HepG2 (cell line): ENCODE measurements at regions not wholly inside any gene's neighbourhood (a gene's known extent, or its start where the extent isn't known, plus 50 kb on each side); places are given as distances from the start of the nearest gene placed in this dataset.
A peak's percentile ranks its signal among the peaks of the same experiment; 100 is the strongest.

Experiments
- ATAC-seq: fragments of 200-7000 bp; cut with Tn5 transposase; 3 replicates; pipeline ENCODE4 v1.9.1; 2020; ENCODE audit warnings: mild to moderate bottlenecking, moderate library complexity
- BruUV-seq: library from RNA; stranded (reverse); fragments of 400-500 nt; replicated peaks from 2 replicates; lab custom pipeline; 2021; lab: Mats Ljungman, UMichigan
- CTCF ChIA-PET: fragments of 300-600 bp; formaldehyde crosslinking; extraction: SDS; loops from one replicate; lab custom pipeline; 2021; ENCODE audit warnings: low total read pairs, inconsistent platforms, low intra/inter-chr PET ratio; lab: Yijun Ruan, JAX
- POLR2A ChIA-PET: fragments of 350-600 bp; sonication (Branson Sonifier 250); formaldehyde crosslinking; loops from one replicate; lab custom pipeline; 2020; ENCODE audit warnings: antibody characterized with exemption, inconsistent platforms; lab: Yijun Ruan, JAX
- DNase-seq: peaks from one replicate; pipeline ENCODE4 v3.0.0-alpha.2; 2015; ENCODE audit warnings: low spot score
- FAIRE-seq: peaks from 3 replicates; lab custom pipeline; 2011; peaks lifted over from hg19 to GRCh38; lab: Jason Lieb, UNC
- H2AFZ ChIP-seq: one replicate; pipeline ENCODE4 v1.6.1; 2011; ENCODE audit warnings: low read length, inconsistent platforms
- H3K27ac ChIP-seq: fragments of 300-600 bp; 3 replicates; pipeline ENCODE4 v1.8.0; 2011; ENCODE audit warnings: mixed run types, mild to moderate bottlenecking, mixed read lengths, low read length, inconsistent platforms; ENCODE audit not compliant: insufficient read depth; ENCODE audit errors: extremely low read length
- H3K27me3 ChIP-seq, 2 experiments: fragments of 200-600 bp in 1 of 2; 2 replicates in 1 of 2; 3 replicates in 1 of 2; pipeline versions ENCODE4 v1.6.0 to v1.8.0; 2011; ENCODE audit warnings: low read length in 2 of 2, mild to moderate bottlenecking in 2 of 2, moderate library complexity in 2 of 2, inconsistent platforms in 1 of 2; ENCODE audit not compliant: insufficient read depth in 2 of 2, control insufficient read depth in 1 of 2
- H3K36me3 ChIP-seq, 2 experiments: fragments of 200-600 bp in 1 of 2; replicated peaks in 1 of 2; 2 replicates in 1 of 2; 3 replicates in 1 of 2; pipeline versions ENCODE4 v1.5.1 to v1.8.0; 2011; ENCODE audit warnings: low read length in 2 of 2, inconsistent platforms in 1 of 2; ENCODE audit not compliant: insufficient read depth in 2 of 2, control insufficient read depth in 1 of 2
- H3K4me1 ChIP-seq: 2 replicates; pipeline ENCODE4 v1.5.1; 2012; ENCODE audit warnings: low read length, inconsistent platforms; ENCODE audit not compliant: insufficient read depth
- H3K4me2 ChIP-seq: 2 replicates; pipeline ENCODE4 v1.6.0; 2011; ENCODE audit warnings: low read depth, low read length, inconsistent platforms
- H3K4me3 ChIP-seq, 3 experiments: fragments of 200-600 bp in 1 of 3; sonication (generic), shearing (Covaris generic) in 1 of 3; replicated peaks in 1 of 3; 2 replicates each; pipeline ENCODE4 v1.5.1; 2011 to 2016; ENCODE audit warnings: low read length in 3 of 3, inconsistent platforms in 2 of 3, low read depth in 2 of 3, mild to moderate bottlenecking in 2 of 3, control low read depth in 1 of 3, mixed read lengths in 1 of 3; ENCODE audit not compliant: insufficient read depth in 1 of 3
- H3K79me2 ChIP-seq: one replicate; pipeline ENCODE4 v1.6.1; 2011; ENCODE audit warnings: low read length, inconsistent platforms; ENCODE audit not compliant: insufficient read depth
- H3K9ac ChIP-seq: 2 replicates; pipeline ENCODE4 v1.6.0; 2011; ENCODE audit warnings: mild to moderate bottlenecking, low read depth, low read length, inconsistent platforms; ENCODE audit not compliant: insufficient read depth
- H3K9me3 ChIP-seq: 2 replicates; pipeline ENCODE4 v1.5.1; 2012; ENCODE audit warnings: mild to moderate bottlenecking, low read length
- H4K20me1 ChIP-seq: 2 replicates; pipeline ENCODE4 v1.6.0; 2011; ENCODE audit warnings: inconsistent platforms, mild to moderate bottlenecking, low read length, moderate library complexity; ENCODE audit not compliant: insufficient read depth
- AFF4 ChIP-seq: sonication (generic); formaldehyde crosslinking; IDR thresholded peaks from 2 replicates; pipeline ENCODE4 v1.4.0; 2020; ENCODE audit warnings: missing genetic modification reagents
- CCAR2 ChIP-seq: fragments of 200-400 bp; formaldehyde crosslinking; optimal IDR thresholded peaks from 2 replicates; pipeline ENCODE3; 2018; ENCODE audit warnings: low read depth, mild to moderate bottlenecking, low read length, moderate library complexity
- MAFF ChIP-seq: IDR thresholded peaks from 2 replicates; pipeline ENCODE4 v1.6.1; 2011; ENCODE audit warnings: low read depth, low read length, improper control_type of control experiment
- MAFK ChIP-seq, 2 experiments: IDR thresholded peaks in 1 of 2; conservative IDR thresholded peaks in 1 of 2; 2 replicates each; pipeline ENCODE4 v1.6.1; 2011; ENCODE audit warnings: improper control_type of control experiment in 2 of 2, low read length in 2 of 2
- PBX3 ChIP-seq: sonication (generic); formaldehyde crosslinking; IDR thresholded peaks from 2 replicates; pipeline ENCODE4 v1.8.1; 2023; ENCODE audit warnings: missing genetic modification reagents, inconsistent platforms, borderline replicate concordance
- TBP ChIP-seq: sonication (generic); formaldehyde crosslinking; IDR thresholded peaks from 2 replicates; pipeline ENCODE4 v1.5.0; 2020; ENCODE audit warnings: missing genetic modification reagents
- TRIM22 ChIP-seq: fragments of 450-650 bp; IDR thresholded peaks from 2 replicates; pipeline ENCODE4 v1.6.1; 2017
- ZNF253 ChIP-seq: sonication (generic); formaldehyde crosslinking; IDR thresholded peaks from 2 replicates; pipeline ENCODE4 v1.8.0; 2022; ENCODE audit warnings: mild to moderate bottlenecking, missing genetic modification reagents, borderline replicate concordance
- ZNF713 ChIP-seq: sonication (generic); formaldehyde crosslinking; IDR thresholded peaks from 2 replicates; pipeline ENCODE4 v1.4.0; 2020; ENCODE audit warnings: mild to moderate bottlenecking, missing genetic modification reagents
- ZNF878 ChIP-seq: sonication (generic); formaldehyde crosslinking; IDR thresholded peaks from 2 replicates; pipeline ENCODE4 v1.8.1; 2023; ENCODE audit warnings: mild to moderate bottlenecking, missing genetic modification reagents, moderate library complexity
- WGBS: methylation state at CpG from one replicate; pipeline ENCODE4 v1.1.6; 2017; ENCODE audit warnings: low lambda C conversion rate; 5-methylcytosine and 5-hydroxymethylcytosine counted together
- in situ Hi-C: cut with HindIII; loops from 2 replicates; pipeline ENCODE4 v1.10.0; 2017; ENCODE audit warnings: low pct_unique_long_range_greater_than_20kb; ENCODE audit not compliant: extremely low pct_ligation_motif_present
- intact Hi-C: fragments of 100-400 bp; cut with micrococcal nuclease; formaldehyde crosslinking; loops from one replicate; pipeline ENCODE4 v1.10.0; 2022; ENCODE audit not compliant: unreplicated experiment
- TF ChIP-seq, protein P1 (sequence below): IDR thresholded peaks from 2 replicates; pipeline ENCODE4 v1.6.1; 2016; ENCODE audit warnings: low read depth, missing genetic modification reagents, missing compliant biosample characterization

- TF ChIP-seq, protein P1, sequence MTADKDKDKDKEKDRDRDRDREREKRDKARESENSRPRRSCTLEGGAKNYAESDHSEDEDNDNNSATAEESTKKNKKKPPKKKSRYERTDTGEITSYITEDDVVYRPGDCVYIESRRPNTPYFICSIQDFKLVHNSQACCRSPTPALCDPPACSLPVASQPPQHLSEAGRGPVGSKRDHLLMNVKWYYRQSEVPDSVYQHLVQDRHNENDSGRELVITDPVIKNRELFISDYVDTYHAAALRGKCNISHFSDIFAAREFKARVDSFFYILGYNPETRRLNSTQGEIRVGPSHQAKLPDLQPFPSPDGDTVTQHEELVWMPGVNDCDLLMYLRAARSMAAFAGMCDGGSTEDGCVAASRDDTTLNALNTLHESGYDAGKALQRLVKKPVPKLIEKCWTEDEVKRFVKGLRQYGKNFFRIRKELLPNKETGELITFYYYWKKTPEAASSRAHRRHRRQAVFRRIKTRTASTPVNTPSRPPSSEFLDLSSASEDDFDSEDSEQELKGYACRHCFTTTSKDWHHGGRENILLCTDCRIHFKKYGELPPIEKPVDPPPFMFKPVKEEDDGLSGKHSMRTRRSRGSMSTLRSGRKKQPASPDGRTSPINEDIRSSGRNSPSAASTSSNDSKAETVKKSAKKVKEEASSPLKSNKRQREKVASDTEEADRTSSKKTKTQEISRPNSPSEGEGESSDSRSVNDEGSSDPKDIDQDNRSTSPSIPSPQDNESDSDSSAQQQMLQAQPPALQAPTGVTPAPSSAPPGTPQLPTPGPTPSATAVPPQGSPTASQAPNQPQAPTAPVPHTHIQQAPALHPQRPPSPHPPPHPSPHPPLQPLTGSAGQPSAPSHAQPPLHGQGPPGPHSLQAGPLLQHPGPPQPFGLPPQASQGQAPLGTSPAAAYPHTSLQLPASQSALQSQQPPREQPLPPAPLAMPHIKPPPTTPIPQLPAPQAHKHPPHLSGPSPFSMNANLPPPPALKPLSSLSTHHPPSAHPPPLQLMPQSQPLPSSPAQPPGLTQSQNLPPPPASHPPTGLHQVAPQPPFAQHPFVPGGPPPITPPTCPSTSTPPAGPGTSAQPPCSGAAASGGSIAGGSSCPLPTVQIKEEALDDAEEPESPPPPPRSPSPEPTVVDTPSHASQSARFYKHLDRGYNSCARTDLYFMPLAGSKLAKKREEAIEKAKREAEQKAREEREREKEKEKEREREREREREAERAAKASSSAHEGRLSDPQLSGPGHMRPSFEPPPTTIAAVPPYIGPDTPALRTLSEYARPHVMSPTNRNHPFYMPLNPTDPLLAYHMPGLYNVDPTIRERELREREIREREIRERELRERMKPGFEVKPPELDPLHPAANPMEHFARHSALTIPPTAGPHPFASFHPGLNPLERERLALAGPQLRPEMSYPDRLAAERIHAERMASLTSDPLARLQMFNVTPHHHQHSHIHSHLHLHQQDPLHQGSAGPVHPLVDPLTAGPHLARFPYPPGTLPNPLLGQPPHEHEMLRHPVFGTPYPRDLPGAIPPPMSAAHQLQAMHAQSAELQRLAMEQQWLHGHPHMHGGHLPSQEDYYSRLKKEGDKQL (CRISPR knock-in tag), result no peak
- TF ChIP-seq ZNF878 (CRISPR knock-in tag), result no peak
Measured at GRCh38 chr5:12965804-12966203, 978.7 kb downstream of the DNAH5 start (continued).

- WGBS, result 6% methylated on average over 1 of the region's 1 CpG
- no TSS peak for BruUV-seq
- Histone ChIP-seq H3K4me2 (no peak overlapping the region), H4K20me1 (no peaks in the 10 kb centered on the region), H3K79me2 (no peaks in the 10 kb centered on the region), H2AFZ (no peak overlapping the region), H3K36me3 (no peaks in the 10 kb centered on the region), H3K27me3 (no peaks in the 10 kb centered on the region), H3K4me1 (no peaks in the 10 kb centered on the region), H3K27ac (no peak overlapping the region), H3K9me3 (peaks cover 38% of the 10 kb centered on the region), H3K9ac (no peak overlapping the region), H3K4me3 (no peak overlapping the region)
- ChIA-PET CTCF (no interaction called here), POLR2A (no interaction called here)
- DNase-seq (no peak), FAIRE-seq (no peak), ATAC-seq (no peak)
- intact Hi-C loops, result no loop called here
- in situ Hi-C loops, result no loop called here
- TF ChIP-seq MAFK (conservative IDR thresholded peaks at IDR 0.05 in 1 of 2, IDR thresholded peaks at IDR 0.05 in 1 of 2; ENCODE audit: low read length in 2 of 2) (peak; percentile 69 to 85), AFF4 (CRISPR knock-in tag) (no peak), ZNF713 (CRISPR knock-in tag) (no peak), MAFF (peak; percentile 72), PBX3 (CRISPR knock-in tag) (no peak), CCAR2 (no peak), TBP (CRISPR knock-in tag) (no peak), TRIM22 (no peak), ZNF253 (CRISPR knock-in tag) (no peak)
Measured at GRCh38 chr5:12959713-12960112, 984.8 kb downstream of the DNAH5 start.
